GM12878 (cell line): ENCODE measurements at regions not wholly inside any gene's neighbourhood (a gene's known extent, or its start where the extent isn't known, plus 50 kb on each side); places are given as distances from the start of the nearest gene placed in this dataset.

ENCODE experiments used
- ATAC-seq: fragments of 200-7000 bp; cut with Tn5 transposase; 3 replicates; pipeline ENCODE4 v1.9.1; 2020; ENCODE audit warnings: mild to moderate bottlenecking, moderate library complexity
- BruUV-seq: library from RNA; stranded (reverse); fragments of 400-500 nt; replicated peaks from 2 replicates; lab custom pipeline; 2021; lab: Mats Ljungman, UMichigan
- CTCF ChIA-PET: fragments of 300-600 bp; sonication (Branson Sonifier 250); formaldehyde crosslinking; extraction: SDS; loops from one replicate; lab custom pipeline; 2021; ENCODE audit warnings: inconsistent platforms; lab: Yijun Ruan, JAX
- POLR2A ChIA-PET: fragments of 350-600 bp; formaldehyde crosslinking; extraction: SDS; loops from one replicate; lab custom pipeline; 2021; ENCODE audit warnings: inconsistent platforms; lab: Charles Lee
- RAD21 ChIA-PET: fragments of 300-600 bp; sonication (Branson Sonifier 250); formaldehyde crosslinking; loops from one replicate; lab custom pipeline; 2023; ENCODE audit warnings: antibody characterized with exemption; ENCODE audit not compliant: unreplicated experiment; lab: Charles Lee
- SMC1A ChIA-PET: fragments of 300-600 bp; sonication (Branson Sonifier 250); formaldehyde crosslinking; loops from one replicate; lab custom pipeline; 2023; ENCODE audit not compliant: unreplicated experiment, uncharacterized antibody; lab: Charles Lee
- DNase-seq: peaks from one replicate; pipeline ENCODE4 v3.0.0-alpha.2; 2011; ENCODE audit warnings: low read depth, low spot score
- FAIRE-seq: peaks from 3 replicates; lab custom pipeline; 2011; peaks lifted over from hg19 to GRCh38; lab: Jason Lieb, UNC
- H2AFZ ChIP-seq: 2 replicates; pipeline ENCODE4 v1.6.0; 2011; ENCODE audit warnings: low read depth, low read length, control low read depth; ENCODE audit not compliant: control insufficient read depth
- H3K27ac ChIP-seq: 2 replicates; pipeline ENCODE4 v1.5.1; 2011; ENCODE audit warnings: control low read depth; ENCODE audit not compliant: control insufficient read depth, insufficient read depth
- H3K27me3 ChIP-seq, 2 experiments: replicated peaks in 1 of 2; 2 replicates each; pipeline versions ENCODE4 v1.6.0 to v1.6.1; 2011; ENCODE audit warnings: low read length in 1 of 2; ENCODE audit not compliant: control insufficient read depth in 2 of 2, insufficient read depth in 2 of 2
- H3K36me3 ChIP-seq, 2 experiments: 2 replicates each; pipeline ENCODE4 v1.5.1; 2011; ENCODE audit warnings: low read length in 1 of 2; ENCODE audit not compliant: control insufficient read depth in 2 of 2, insufficient read depth in 2 of 2
- H3K4me1 ChIP-seq: 2 replicates; pipeline ENCODE4 v1.6.1; 2011; ENCODE audit warnings: mild to moderate bottlenecking, low read length, moderate library complexity, mixed read lengths; ENCODE audit not compliant: control insufficient read depth, insufficient read depth
- H3K4me2 ChIP-seq: 2 replicates; pipeline ENCODE4 v1.6.0; 2011; ENCODE audit warnings: control low read depth; ENCODE audit not compliant: control insufficient read depth, insufficient read depth
- H3K4me3 ChIP-seq: fragments of 200-600 bp; sonication (generic); 2 replicates; pipeline ENCODE4 v1.5.1; 2016
- H3K79me2 ChIP-seq: 2 replicates; pipeline ENCODE4 v1.6.0; 2011; ENCODE audit warnings: low read length; ENCODE audit not compliant: control insufficient read depth, insufficient read depth
- H3K9ac ChIP-seq: 2 replicates; pipeline ENCODE4 v1.8.0; 2011; ENCODE audit warnings: low read length, control low read depth, mixed read lengths; ENCODE audit not compliant: control insufficient read depth, insufficient read depth
- H3K9me3 ChIP-seq: replicated peaks from 3 replicates; pipeline ENCODE4 v1.5.1; 2011; ENCODE audit warnings: mild to moderate bottlenecking, low read length; ENCODE audit not compliant: control insufficient read depth, insufficient read depth
- H4K20me1 ChIP-seq: 2 replicates; pipeline ENCODE4 v1.6.0; 2011; ENCODE audit not compliant: control insufficient read depth, insufficient read depth
- CHD1 ChIP-seq: IDR thresholded peaks from 2 replicates; pipeline ENCODE4 v1.6.1; 2012; ENCODE audit warnings: low read depth, low read length, improper control_type of control experiment
- MXI1 ChIP-seq: fragments of 150-350 bp; IDR thresholded peaks from 2 replicates; pipeline ENCODE4 v1.6.1; 2011; ENCODE audit warnings: low read depth, mild to moderate bottlenecking, inconsistent platforms, low read length, improper control_type of control experiment
- NFYB ChIP-seq: IDR thresholded peaks from 2 replicates; pipeline ENCODE4 v1.6.1; 2011; ENCODE audit warnings: low read depth, mild to moderate bottlenecking, low read length, improper control_type of control experiment, moderate library complexity; ENCODE audit not compliant: insufficient read depth
- RELA ChIP-seq: fragments of 450-650 bp; IDR thresholded peaks from 2 replicates; pipeline ENCODE4 v1.8.0; 2014; ENCODE audit warnings: borderline replicate concordance; ENCODE audit not compliant: partially characterized antibody
- WGBS: methylation state at CpG from one replicate; pipeline ENCODE4 v1.1.6; 2016; ENCODE audit warnings: low lambda C conversion rate; ENCODE audit not compliant: insufficient replicate concordance, insufficient coverage; ENCODE audit errors: missing lambda C conversion rate; 5-methylcytosine and 5-hydroxymethylcytosine counted together
- in situ Hi-C: fragments of 300-500 bp; cut with MboI; formaldehyde crosslinking; loops from 9 replicates; pipeline ENCODE4 v1.14.3; 2018; ENCODE audit warnings: mixed read lengths
- intact Hi-C: fragments of 100-400 bp; cut with micrococcal nuclease; formaldehyde crosslinking; loops from one replicate; pipeline ENCODE4 v1.14.2; 2022; ENCODE audit not compliant: unreplicated experiment
- TF ChIP-seq, protein P1 (sequence below): IDR thresholded peaks from 2 replicates; pipeline ENCODE4 v1.6.1; 2012; ENCODE audit warnings: mild to moderate bottlenecking, low read depth, low read length

DNA sequence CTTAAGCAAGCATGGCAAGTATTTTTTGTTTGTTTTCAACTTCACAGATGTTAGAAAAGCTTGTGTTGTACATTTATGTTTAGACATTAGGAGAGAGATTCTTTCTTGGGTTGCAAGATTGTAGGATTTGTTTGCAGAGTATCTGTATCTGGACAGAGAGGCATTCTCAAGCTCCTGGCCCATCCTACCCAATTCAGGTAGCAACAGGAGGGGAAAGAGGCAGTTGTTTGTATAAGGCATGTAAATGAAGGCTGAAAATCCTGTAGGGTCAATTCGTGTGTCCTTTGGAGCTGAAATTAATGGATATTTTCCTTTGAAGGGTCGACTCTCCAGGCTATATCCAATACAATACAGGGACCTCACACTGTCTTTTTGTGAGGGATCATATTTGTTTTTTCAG is 147.3 kb downstream of the KCNRG start:
- Histone ChIP-seq H3K4me3 (no peak overlapping the region), H3K79me2 (no peaks in the 10 kb centered on the region)
- no peak for TF ChIP-seq RELA
- TF ChIP-seq, protein P1, sequence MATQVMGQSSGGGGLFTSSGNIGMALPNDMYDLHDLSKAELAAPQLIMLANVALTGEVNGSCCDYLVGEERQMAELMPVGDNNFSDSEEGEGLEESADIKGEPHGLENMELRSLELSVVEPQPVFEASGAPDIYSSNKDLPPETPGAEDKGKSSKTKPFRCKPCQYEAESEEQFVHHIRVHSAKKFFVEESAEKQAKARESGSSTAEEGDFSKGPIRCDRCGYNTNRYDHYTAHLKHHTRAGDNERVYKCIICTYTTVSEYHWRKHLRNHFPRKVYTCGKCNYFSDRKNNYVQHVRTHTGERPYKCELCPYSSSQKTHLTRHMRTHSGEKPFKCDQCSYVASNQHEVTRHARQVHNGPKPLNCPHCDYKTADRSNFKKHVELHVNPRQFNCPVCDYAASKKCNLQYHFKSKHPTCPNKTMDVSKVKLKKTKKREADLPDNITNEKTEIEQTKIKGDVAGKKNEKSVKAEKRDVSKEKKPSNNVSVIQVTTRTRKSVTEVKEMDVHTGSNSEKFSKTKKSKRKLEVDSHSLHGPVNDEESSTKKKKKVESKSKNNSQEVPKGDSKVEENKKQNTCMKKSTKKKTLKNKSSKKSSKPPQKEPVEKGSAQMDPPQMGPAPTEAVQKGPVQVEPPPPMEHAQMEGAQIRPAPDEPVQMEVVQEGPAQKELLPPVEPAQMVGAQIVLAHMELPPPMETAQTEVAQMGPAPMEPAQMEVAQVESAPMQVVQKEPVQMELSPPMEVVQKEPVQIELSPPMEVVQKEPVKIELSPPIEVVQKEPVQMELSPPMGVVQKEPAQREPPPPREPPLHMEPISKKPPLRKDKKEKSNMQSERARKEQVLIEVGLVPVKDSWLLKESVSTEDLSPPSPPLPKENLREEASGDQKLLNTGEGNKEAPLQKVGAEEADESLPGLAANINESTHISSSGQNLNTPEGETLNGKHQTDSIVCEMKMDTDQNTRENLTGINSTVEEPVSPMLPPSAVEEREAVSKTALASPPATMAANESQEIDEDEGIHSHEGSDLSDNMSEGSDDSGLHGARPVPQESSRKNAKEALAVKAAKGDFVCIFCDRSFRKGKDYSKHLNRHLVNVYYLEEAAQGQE, result no peak
- no peak for TF ChIP-seq NFYB
- TF ChIP-seq MXI1, result no peak
- TF ChIP-seq CHD1, result no peak
- TF ChIP-seq, all 136 proteins: peak for 0
- 0% methylated on average over 2 of the region's 2 CpGs for WGBS
- in situ Hi-C loops, result no loop called here
- CTCF ChIA-PET, result interaction anchor here (1.1 kb wide), 1 partner anchor 13 kb away, joined by 3 read pairs; no protein-coding TSS in a partner anchor
- no TSS peak for BruUV-seq
- intact Hi-C loops, result no loop called here
- DNase-seq (no peak), ATAC-seq (no peak), FAIRE-seq (no peak)
- Histone ChIP-seq H2AFZ (no peak overlapping the region), H3K9ac (no peak overlapping the region), H3K27ac (no peak overlapping the region), H3K4me2 (no peak overlapping the region), H3K27me3 (peaks cover 0 to 7% of the 10 kb centered on the region in 2 experiments; a peak in 1 of 4 replicates), H3K36me3 (no peaks in the 10 kb centered on the region), H3K9me3 (no peaks in the 10 kb centered on the region; the same call in 1 of the 3 replicates), H4K20me1 (no peaks in the 10 kb centered on the region), H3K4me1 (peaks cover 12% of the 10 kb centered on the region)
- POLR2A ChIA-PET, result interaction anchor here (0.7 kb wide), 1 partner anchor 33 kb away, joined by 3 read pairs; no protein-coding TSS in a partner anchor
- RAD21 ChIA-PET, result no interaction called here
- SMC1A ChIA-PET, result interaction anchor here (1.0 kb wide), 1 partner anchor 13 kb away, joined by 3 read pairs; no protein-coding TSS in a partner anchor
